NOMO-1 treated with dmso at 0.1 percent for 144 hours (cell line): ENCODE measurements at regions not wholly inside any gene's neighbourhood (a gene's known extent, or its start where the extent isn't known, plus 50 kb on each side); places are given as distances from the start of the nearest gene placed in this dataset.
A peak's percentile ranks its signal among the peaks of the same experiment; 100 is the strongest.
"Not testable (repeated sequence)": the region's sequence is repeated elsewhere in the genome, so short reads cannot be mapped to it uniquely, and the experiment has no call there.

ENCODE experiments used
- DNase-seq: peaks from one replicate; lab custom pipeline; 2025; ENCODE audit not compliant: unreplicated experiment; lab: John Stamatoyannopoulos, UW

GRCh38 chr5:66234241-66234640 is 90.1 kb downstream of the SREK1 start:
- DNase-seq = no peak

GRCh38 chr5:66238435-66238834 is 94.3 kb downstream of the SREK1 start:
- DNase-seq = no peak

GRCh38 chr5:66239034-66239433 is 94.9 kb downstream of the SREK1 start:
- no peak for DNase-seq

GRCh38 chr5:66241136-66241825 is 97.2 kb downstream of the SREK1 start:
- no peak for DNase-seq

- no peak for DNase-seq
Observed at GRCh38 chr5:66242050-66242715, 98.1 kb downstream of the SREK1 start.

GRCh38 chr5:66246608-66247007 is 102.5 kb downstream of the SREK1 start:
- DNase-seq = no peak

- no peak for DNase-seq
Observed at GRCh38 chr5:66247176-66247960, 103.3 kb downstream of the SREK1 start.

- DNase-seq = no peak
Observed at GRCh38 chr5:66248874-66249273, 104.8 kb downstream of the SREK1 start.

- no peak for DNase-seq
Observed at GRCh38 chr5:66249920-66250319, 105.8 kb downstream of the SREK1 start.

- DNase-seq = no peak
Observed at GRCh38 chr5:66252849-66253248, 108.7 kb downstream of the SREK1 start.

- peak; percentile 24 for DNase-seq
Observed at GRCh38 chr5:66255714-66256113, 111.6 kb downstream of the SREK1 start.

GRCh38 chr5:66273121-66273520 is 129.0 kb downstream of the SREK1 start:
- no peak for DNase-seq

GRCh38 chr5:66276986-66277385 is 132.9 kb downstream of the SREK1 start:
- DNase-seq = no peak

- DNase-seq = no peak
Observed at GRCh38 chr5:66277981-66278380, 133.9 kb downstream of the SREK1 start.

GRCh38 chr5:66281294-66281693 is 137.2 kb downstream of the SREK1 start:
- peak; percentile 42 for DNase-seq

- no peak for DNase-seq
Observed at GRCh38 chr5:66284588-66285342, 140.7 kb downstream of the SREK1 start.

GRCh38 chr5:66285343-66285922 is 141.3 kb downstream of the SREK1 start:
- DNase-seq = no peak

- DNase-seq = no peak
Observed at GRCh38 chr5:66291771-66292170, 147.7 kb downstream of the SREK1 start.

- not testable (repeated sequence) for DNase-seq
Observed at GRCh38 chr5:66293851-66294250, 149.8 kb downstream of the SREK1 start.

- no peak for DNase-seq
Observed at GRCh38 chr5:66299463-66299862, 155.4 kb downstream of the SREK1 start.

- DNase-seq = no peak
Observed at GRCh38 chr5:66302344-66302743, 158.2 kb downstream of the SREK1 start.
